ENCODE measurements at regions not wholly inside any gene's neighbourhood (a gene's known extent, or its start where the extent isn't known, plus 50 kb on each side); places are given as distances from the start of the nearest gene placed in this dataset.

GRCh38 chr1:29527314-29528004 is 291.1 kb downstream of the PTPRU start:
- no peak for TF ChIP-seq POLR2A (IDR thresholded peaks at IDR 0.05; ENCODE audit: low read depth, low read length)
- no peak for DNase-seq (ENCODE audit: insufficient read length, low spot score)
- no peak for FAIRE-seq

DNA sequence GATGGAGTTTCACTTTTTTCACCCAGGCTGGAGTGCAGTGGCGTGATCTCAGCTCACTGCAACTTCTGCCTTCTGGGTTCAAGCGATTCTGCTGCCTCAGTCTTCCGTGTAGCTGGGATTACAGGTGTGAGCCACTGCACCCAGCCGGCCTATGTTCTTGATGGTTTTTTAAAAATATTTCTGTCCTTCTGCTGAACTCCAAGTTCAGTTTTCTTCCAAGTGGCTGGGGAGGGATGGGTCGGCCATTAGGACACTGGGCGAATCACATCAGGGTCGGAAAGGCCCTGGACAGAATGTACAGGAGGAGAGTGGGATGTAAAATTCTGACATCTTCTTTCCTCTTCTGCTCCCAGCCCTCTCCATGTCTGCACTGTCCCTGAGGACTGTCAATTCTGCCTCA is 289.6 kb downstream of the PTPRU start:
- no peak for DNase-seq (ENCODE audit: insufficient read length, low spot score)
- TF ChIP-seq POLR2A (IDR thresholded peaks at IDR 0.05; ENCODE audit: low read depth, low read length) = no peak
- FAIRE-seq = no peak

- DNase-seq (ENCODE audit: insufficient read length, low spot score) = no peak
- no peak for TF ChIP-seq POLR2A (IDR thresholded peaks at IDR 0.05; ENCODE audit: low read depth, low read length)
- no peak for FAIRE-seq
Measured at GRCh38 chr1:29524285-29525065, 288.2 kb downstream of the PTPRU start.

DNA sequence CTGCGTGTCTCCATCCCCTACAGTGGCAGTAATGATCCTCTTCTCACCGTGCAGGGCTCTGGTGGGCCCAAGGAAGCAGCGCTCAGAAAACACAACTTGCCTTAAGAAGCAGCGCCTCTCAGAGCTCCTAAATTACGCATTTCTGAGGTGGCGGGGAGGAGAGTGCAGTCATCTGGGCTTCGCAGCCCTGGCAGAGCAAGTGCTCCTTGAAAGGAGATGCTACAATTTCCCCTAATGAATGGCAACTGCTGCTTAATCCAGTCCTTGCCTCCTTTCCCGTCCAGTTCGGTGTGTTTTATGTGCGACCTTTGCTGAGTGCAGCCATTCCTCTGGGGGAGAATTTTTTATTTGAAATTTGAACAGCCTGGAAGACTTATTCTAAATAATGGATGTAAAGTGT is 287.3 kb downstream of the PTPRU start:
- no peak for TF ChIP-seq POLR2A (IDR thresholded peaks at IDR 0.05; ENCODE audit: low read depth, low read length)
- DNase-seq (ENCODE audit: insufficient read length, low spot score) (no peak), FAIRE-seq (no peak)

- FAIRE-seq (no peak), DNase-seq (ENCODE audit: insufficient read length, low spot score) (no peak)
- TF ChIP-seq POLR2A (IDR thresholded peaks at IDR 0.05; ENCODE audit: low read depth, low read length) = no peak
Measured at GRCh38 chr1:29523136-29523535, 286.8 kb downstream of the PTPRU start.

GRCh38 chr1:29521811-29522580 is 285.7 kb downstream of the PTPRU start:
- no peak for FAIRE-seq
- no peak for DNase-seq (ENCODE audit: insufficient read length, low spot score)
- TF ChIP-seq POLR2A (IDR thresholded peaks at IDR 0.05; ENCODE audit: low read depth, low read length) = no peak

GRCh38 chr1:29521438-29521715 is 285.1 kb downstream of the PTPRU start:
- FAIRE-seq = no peak
- TF ChIP-seq POLR2A (IDR thresholded peaks at IDR 0.05; ENCODE audit: low read depth, low read length) = no peak
- no peak for DNase-seq (ENCODE audit: insufficient read length, low spot score)

DNA sequence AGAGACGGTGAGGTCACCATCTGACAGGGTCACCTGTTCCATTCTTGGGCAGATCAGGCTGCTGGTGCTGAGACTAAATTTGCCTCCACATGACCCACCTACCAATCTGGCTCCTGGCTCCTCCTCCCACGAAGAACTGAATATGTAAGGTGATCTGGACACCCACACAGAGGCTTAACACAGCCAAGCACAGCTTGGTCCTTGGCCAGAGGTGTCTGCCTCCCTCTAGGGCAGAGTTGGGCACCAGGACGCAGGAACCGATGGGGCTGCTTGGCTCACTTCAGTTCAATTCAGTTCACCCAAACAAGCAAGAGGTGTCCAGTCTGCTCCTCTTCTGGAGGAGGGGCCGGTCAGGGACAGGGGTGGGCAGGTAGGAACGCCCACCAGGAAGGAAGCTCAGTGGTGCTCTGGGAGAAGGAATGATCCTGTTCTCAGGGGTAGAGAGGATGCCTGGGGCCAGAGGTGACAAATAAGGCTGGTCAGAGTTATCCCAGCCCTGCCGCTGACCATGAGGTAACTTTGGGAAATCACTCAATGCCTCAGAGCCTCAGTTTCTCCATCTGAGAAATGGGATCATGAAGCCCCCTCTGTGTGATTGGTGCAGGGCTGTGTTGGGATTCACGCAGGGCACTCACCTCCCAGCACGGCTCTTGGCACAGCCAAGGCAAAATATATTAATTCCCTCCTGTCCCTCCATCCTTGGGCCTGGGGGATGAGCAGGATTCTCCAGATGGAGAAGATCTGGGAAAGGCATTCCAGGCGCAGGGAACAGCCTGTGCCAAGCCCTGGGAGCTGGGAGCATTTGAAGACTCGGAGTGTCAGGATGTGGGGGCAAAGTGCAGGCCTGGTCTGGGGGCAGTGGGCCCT is 284.5 kb downstream of the PTPRU start:
- no peak for TF ChIP-seq POLR2A (IDR thresholded peaks at IDR 0.05; ENCODE audit: low read depth, low read length)
- DNase-seq (ENCODE audit: insufficient read length, low spot score) (no peak), FAIRE-seq (no peak)

DNA sequence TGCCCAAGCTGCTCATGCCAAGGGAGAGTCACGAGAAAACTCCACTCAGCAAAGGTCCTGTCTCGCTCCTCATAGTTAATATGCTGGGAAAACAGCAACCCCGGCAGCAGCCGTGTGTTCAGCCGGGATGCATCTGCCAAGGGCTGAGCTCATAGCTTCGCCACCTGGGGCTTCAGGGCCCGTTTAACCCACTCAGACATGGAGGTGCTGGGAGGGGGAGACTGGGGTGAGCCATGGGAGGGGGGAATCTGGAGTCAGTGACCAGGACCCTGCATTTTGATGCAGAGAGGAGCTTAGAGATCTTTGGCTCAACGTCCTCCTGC is 283.4 kb downstream of the PTPRU start:
- FAIRE-seq = no peak
- DNase-seq (ENCODE audit: insufficient read length, low spot score) = no peak
- TF ChIP-seq POLR2A (IDR thresholded peaks at IDR 0.05; ENCODE audit: low read depth, low read length) = no peak

- FAIRE-seq = no peak
- TF ChIP-seq POLR2A (IDR thresholded peaks at IDR 0.05; ENCODE audit: low read depth, low read length) = no peak
- no peak for DNase-seq (ENCODE audit: insufficient read length, low spot score)
Measured at GRCh38 chr1:29519108-29519787, 282.9 kb downstream of the PTPRU start.

DNA sequence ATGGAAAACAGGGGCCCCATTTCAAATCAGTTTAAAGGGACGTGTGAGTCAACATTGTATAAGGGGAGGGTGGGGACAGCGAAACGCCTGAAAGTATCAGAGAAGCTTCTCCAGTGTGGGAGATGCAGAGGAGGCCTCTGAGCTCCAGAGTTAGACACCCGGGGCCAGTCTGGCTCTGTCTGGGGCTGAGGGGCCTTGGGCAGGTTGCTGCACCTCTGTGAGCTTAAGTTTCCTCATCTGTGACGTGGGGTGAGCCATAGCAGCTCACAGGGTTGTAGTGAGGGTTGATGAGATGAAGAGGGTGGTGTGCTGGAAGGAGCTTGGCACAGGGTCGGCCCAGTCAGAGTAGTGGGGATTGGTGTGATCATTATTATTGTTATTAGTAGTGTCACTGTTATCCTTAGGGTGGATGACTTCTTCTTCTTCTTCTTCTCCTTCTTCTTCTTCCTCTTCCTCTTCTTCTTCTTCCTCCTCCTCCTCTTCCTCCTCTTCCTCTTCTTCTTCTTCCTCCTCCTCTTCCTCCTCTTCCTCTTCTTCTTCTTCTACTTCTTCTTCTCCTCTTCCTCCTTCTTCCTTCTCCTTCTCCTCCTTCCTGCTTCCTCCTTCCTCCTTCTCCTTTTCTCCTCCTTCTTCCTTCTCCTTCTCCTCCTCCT is 282.0 kb downstream of the PTPRU start:
- TF ChIP-seq POLR2A (IDR thresholded peaks at IDR 0.05; ENCODE audit: low read depth, low read length) = no peak
- FAIRE-seq (no peak), DNase-seq (ENCODE audit: insufficient read length, low spot score) (no peak)

DNA sequence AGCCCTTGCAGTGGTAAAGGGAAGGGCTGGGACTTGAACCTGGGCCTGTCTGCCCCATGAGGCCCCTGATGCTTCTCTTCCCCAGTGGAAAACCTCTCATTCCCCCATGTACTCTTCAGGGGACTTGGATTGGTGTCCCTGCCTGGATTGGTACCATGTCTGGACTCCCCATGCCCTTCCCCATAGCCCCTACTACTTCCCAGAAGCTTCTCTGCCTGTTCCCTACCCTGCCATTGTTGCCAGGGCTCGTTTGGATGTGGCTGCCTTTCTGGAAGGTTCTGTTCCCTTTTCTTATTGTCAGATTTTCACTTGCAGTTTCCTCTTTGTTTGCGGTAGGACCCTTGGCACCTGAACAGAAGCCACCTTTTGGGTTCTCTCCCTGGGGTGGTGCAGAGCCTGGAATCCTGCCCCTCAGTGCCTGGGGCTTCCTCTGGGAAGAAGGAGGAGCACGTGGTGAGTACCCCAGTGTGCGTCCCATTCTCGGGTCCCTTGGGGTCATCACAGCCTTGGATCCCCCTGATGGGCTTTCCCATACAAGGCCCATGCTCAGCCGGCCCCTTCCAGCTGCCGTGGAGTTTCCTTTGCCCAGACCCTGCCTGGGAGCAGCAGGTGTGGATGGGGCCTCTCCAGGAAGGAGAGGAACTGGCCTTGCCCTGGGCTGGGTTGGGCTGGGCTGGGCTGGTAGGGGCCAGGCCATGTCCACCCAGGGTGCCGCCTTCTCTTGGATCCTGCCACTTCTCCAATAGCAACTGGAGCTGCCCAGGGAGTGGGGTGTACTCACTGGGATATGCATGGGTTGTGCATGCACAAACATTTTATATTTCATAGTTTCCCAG is 281.1 kb downstream of the PTPRU start:
- no peak for TF ChIP-seq POLR2A (IDR thresholded peaks at IDR 0.05; ENCODE audit: low read depth, low read length)
- no peak for FAIRE-seq

More for the DNA sequence above, 281.1 kb downstream of the PTPRU start:
- no peak for DNase-seq (ENCODE audit: insufficient read length, low spot score)

Measured in H54 (cell line).